HepG2 (cell line): ENCODE measurements at regions not wholly inside any gene's neighbourhood (a gene's known extent, or its start where the extent isn't known, plus 50 kb on each side); places are given as distances from the start of the nearest gene placed in this dataset.

Experiments
- FOXM1 ChIP-seq: sonication (generic); formaldehyde crosslinking; IDR thresholded peaks from 2 replicates; pipeline ENCODE4 v1.5.0; 2020; ENCODE audit warnings: missing genetic modification reagents
- MAFK ChIP-seq, 2 experiments: IDR thresholded peaks in 1 of 2; conservative IDR thresholded peaks in 1 of 2; 2 replicates each; pipeline ENCODE4 v1.6.1; 2011; ENCODE audit warnings: improper control_type of control experiment in 2 of 2, low read length in 2 of 2
- TF ChIP-seq, protein P1 (sequence below): sonication (generic); formaldehyde crosslinking; IDR thresholded peaks from 2 replicates; pipeline ENCODE4 v1.9.0; 2022; ENCODE audit warnings: low read depth, missing genetic modification reagents

DNA sequence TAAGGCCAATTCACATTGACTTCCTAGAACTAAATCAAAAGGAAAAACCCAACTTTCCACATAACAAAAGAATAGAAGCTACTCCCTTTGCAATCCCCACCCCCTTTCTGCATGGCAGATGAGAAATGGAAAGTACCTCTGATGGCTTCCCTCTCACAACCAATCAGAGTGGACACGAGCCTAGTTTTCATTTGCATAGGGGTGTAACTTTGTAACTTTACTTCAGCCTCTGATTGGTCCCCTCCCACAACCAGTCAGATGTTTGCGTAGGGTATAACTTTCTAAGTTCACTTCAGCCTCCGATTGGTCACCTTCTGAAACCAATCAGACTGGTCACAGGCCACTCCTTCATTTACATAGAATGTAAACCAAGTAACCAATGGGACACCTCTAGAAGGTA lies 328.5 kb downstream of the CDH26 start:
- TF ChIP-seq, protein P1, sequence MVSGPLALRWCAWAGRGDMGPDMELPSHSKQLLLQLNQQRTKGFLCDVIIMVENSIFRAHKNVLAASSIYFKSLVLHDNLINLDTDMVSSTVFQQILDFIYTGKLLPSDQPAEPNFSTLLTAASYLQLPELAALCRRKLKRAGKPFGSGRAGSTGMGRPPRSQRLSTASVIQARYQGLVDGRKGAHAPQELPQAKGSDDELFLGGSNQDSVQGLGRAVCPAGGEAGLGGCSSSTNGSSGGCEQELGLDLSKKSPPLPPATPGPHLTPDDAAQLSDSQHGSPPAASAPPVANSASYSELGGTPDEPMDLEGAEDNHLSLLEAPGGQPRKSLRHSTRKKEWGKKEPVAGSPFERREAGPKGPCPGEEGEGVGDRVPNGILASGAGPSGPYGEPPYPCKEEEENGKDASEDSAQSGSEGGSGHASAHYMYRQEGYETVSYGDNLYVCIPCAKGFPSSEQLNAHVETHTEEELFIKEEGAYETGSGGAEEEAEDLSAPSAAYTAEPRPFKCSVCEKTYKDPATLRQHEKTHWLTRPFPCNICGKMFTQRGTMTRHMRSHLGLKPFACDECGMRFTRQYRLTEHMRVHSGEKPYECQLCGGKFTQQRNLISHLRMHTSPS = no peak
- TF ChIP-seq FOXM1 (CRISPR knock-in tag) (no peak), MAFK (conservative IDR thresholded peaks at IDR 0.05 in 1 of 2, IDR thresholded peaks at IDR 0.05 in 1 of 2; ENCODE audit: low read length in 2 of 2) (no peak)
